ENCODE measurements at regions not wholly inside any gene's neighbourhood (a gene's known extent, or its start where the extent isn't known, plus 50 kb on each side); places are given as distances from the start of the nearest gene placed in this dataset.

- intact Hi-C loops (cut with DNase I; ENCODE audit: low total_unique reads) = no loop called here
- Histone ChIP-seq H3K27me3 (no peaks in the 10 kb centered on the region), H3K27ac (no peak overlapping the region), H3K36me3 (no peaks in the 10 kb centered on the region), H3K9me3 (no peaks in the 10 kb centered on the region), H3K4me1 (peaks cover 19 to 32% (median 25%) of the 10 kb centered on the region in 4 donors), H3K4me3 (no peak overlapping the region)
- no peak for DNase-seq
- WGBS, 5 donors = 84 to 97% (median 89%) methylated on average over 1 of the region's 1 CpG
- TF ChIP-seq POLR2A (IDR thresholded peaks at IDR 0.05) = no peak
- TF ChIP-seq, protein P1, sequence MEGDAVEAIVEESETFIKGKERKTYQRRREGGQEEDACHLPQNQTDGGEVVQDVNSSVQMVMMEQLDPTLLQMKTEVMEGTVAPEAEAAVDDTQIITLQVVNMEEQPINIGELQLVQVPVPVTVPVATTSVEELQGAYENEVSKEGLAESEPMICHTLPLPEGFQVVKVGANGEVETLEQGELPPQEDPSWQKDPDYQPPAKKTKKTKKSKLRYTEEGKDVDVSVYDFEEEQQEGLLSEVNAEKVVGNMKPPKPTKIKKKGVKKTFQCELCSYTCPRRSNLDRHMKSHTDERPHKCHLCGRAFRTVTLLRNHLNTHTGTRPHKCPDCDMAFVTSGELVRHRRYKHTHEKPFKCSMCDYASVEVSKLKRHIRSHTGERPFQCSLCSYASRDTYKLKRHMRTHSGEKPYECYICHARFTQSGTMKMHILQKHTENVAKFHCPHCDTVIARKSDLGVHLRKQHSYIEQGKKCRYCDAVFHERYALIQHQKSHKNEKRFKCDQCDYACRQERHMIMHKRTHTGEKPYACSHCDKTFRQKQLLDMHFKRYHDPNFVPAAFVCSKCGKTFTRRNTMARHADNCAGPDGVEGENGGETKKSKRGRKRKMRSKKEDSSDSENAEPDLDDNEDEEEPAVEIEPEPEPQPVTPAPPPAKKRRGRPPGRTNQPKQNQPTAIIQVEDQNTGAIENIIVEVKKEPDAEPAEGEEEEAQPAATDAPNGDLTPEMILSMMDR (IDR thresholded peaks at IDR 0.05) = no peak
- no peak for TF ChIP-seq EP300 (IDR thresholded peaks at IDR 0.05)
- TF ChIP-seq POLR2AphosphoS5 (IDR thresholded peaks at IDR 0.05) = no peak
These were observed 60.6 kb upstream of the CD28 start for GRCh38 chr2:203645831-203646230.

GRCh38 chr2:203646266-203646864 is 60.1 kb upstream of the CD28 start:
- H3K27me3 ChIP-seq = no peaks in the 10 kb centered on the region
- no peak for TF ChIP-seq EP300 (IDR thresholded peaks at IDR 0.05)
- TF ChIP-seq POLR2AphosphoS5 (IDR thresholded peaks at IDR 0.05) = no peak
- TF ChIP-seq, protein P1 (IDR thresholded peaks at IDR 0.05) = no peak
- no peak for TF ChIP-seq POLR2A (IDR thresholded peaks at IDR 0.05)
- 84 to 91% (median 87%) methylated on average over 9 to 10 of the region's 10 CpGs for WGBS, 5 donors
- H3K27ac ChIP-seq = no peak overlapping the region
- H3K9me3 ChIP-seq = no peaks in the 10 kb centered on the region
- H3K4me3 ChIP-seq = no peak overlapping the region
- H3K36me3 ChIP-seq = no peaks in the 10 kb centered on the region
- DNase-seq = no peak
- peaks cover 22 to 37% (median 30%) of the 10 kb centered on the region in 4 donors for H3K4me1 ChIP-seq
- intact Hi-C loops (cut with DNase I; ENCODE audit: low total_unique reads) = no loop called here

DNA sequence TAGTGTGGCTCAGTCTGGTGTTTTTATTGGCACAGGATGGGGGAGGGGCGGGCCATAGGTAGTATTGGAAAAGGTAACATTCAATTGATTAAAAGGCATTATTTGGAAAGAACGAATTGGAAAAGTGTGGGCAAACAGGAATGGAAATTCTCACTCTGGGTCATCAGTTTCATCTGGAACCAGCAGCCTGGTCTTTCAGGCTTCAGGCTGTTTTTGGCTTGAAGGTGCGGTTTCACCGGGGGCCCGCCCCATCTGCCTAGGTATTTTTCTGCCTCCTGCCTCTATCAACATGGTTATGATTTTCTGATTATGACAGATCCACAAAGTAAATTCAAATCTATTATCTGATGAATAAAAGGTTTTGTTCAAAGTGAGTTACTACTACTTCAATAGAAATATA is 59.5 kb upstream of the CD28 start:
- Histone ChIP-seq H3K4me3 (no peak overlapping the region), H3K27me3 (no peaks in the 10 kb centered on the region), H3K36me3 (no peaks in the 10 kb centered on the region), H3K27ac (no peak overlapping the region), H3K9me3 (no peaks in the 10 kb centered on the region), H3K4me1 (peaks cover 22 to 43% (median 33%) of the 10 kb centered on the region in 4 donors)
- WGBS, 5 donors = 89 to 94% (median 93%) methylated on average over 5 of the region's 5 CpGs
- DNase-seq = no peak
- no peak for TF ChIP-seq POLR2AphosphoS5 (IDR thresholded peaks at IDR 0.05)
- TF ChIP-seq, protein P1 (IDR thresholded peaks at IDR 0.05) = no peak
- no peak for TF ChIP-seq POLR2A (IDR thresholded peaks at IDR 0.05)
- TF ChIP-seq EP300 (IDR thresholded peaks at IDR 0.05) = no peak
- intact Hi-C loops (cut with DNase I; ENCODE audit: low total_unique reads) = no loop called here

DNA sequence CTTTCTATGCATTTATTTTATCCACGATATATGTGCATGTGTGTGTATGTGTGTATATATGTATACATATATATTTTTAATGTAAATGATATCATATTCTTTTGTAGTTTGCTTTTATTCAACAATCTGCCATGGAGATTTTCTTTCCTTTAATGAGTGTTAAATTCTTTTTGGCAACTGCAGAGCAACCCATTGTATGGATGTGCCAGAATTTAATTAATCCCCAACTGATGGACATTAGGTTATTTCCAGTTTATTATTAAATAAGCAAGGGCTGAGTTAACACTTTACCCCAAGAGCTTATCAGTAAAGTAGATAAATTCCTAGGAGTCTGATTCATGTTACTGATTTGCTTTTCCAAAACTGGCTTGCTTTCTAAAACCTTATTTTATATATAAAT is 58.9 kb upstream of the CD28 start:
- H3K27ac ChIP-seq = peak overlapping the region in 3 of 5 donors; percentile 2 to 65 (median 52)

More for the DNA sequence above, 58.9 kb upstream of the CD28 start:
- DNase-seq = no peak
- Histone ChIP-seq H3K36me3 (no peaks in the 10 kb centered on the region), H3K9me3 (no peaks in the 10 kb centered on the region), H3K27me3 (no peaks in the 10 kb centered on the region), H3K4me3 (no peak overlapping the region), H3K4me1 (peaks cover 22 to 43% (median 33%) of the 10 kb centered on the region in 4 donors)
- intact Hi-C loops (cut with DNase I; ENCODE audit: low total_unique reads) = no loop called here
- TF ChIP-seq POLR2A (IDR thresholded peaks at IDR 0.05) = no peak
- TF ChIP-seq, protein P1 (IDR thresholded peaks at IDR 0.05) = no peak
- no peak for TF ChIP-seq EP300 (IDR thresholded peaks at IDR 0.05)
- TF ChIP-seq POLR2AphosphoS5 (IDR thresholded peaks at IDR 0.05) = no peak
- WGBS, 5 donors = 82 to 94% (median 87%) methylated on average over 1 of the region's 1 CpG
